SK-N-SH treated with all-trans-retinoic acid at 6 μM for 48 hours (cell line): ENCODE measurements at regions not wholly inside any gene's neighbourhood (a gene's known extent, or its start where the extent isn't known, plus 50 kb on each side); places are given as distances from the start of the nearest gene placed in this dataset.

Experiments
- PATZ1 ChIP-seq: fragments of 250-450 bp; sonication (Bioruptor Pico); IDR thresholded peaks from 2 replicates; pipeline ENCODE4 v1.8.0; 2020; ENCODE audit warnings: mild to moderate bottlenecking, moderate library complexity, borderline replicate concordance
- TCF4 ChIP-seq: fragments of 250-450 bp; sonication (Bioruptor Pico); IDR thresholded peaks from 2 replicates; pipeline ENCODE4 v1.8.0; 2021; ENCODE audit warnings: mild to moderate bottlenecking, moderate library complexity, borderline replicate concordance

DNA sequence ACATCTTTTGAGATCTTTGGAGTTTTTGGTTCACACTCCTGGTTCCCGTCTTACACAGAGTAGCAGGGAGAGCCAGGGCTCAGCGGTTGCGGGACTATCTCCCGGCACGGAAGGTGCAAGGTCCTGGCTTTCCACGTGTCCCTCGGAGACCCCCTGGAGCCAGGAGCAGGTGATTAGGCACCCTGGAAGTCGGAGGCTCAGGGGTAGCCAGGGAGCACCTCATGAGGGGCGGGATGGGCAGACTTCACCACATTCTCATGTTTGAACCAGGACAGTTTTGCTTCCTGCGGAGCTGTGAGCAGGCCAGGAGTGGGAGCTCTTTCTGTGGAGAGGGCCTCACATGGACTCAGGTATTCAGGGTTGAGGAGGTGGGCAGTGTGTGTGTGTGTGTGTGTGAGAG, 273.7 kb upstream of the IRX1 start:
- TF ChIP-seq PATZ1 (no peak), TCF4 (no peak)
